ENCODE measurements at regions not wholly inside any gene's neighbourhood (a gene's known extent, or its start where the extent isn't known, plus 50 kb on each side); places are given as distances from the start of the nearest gene placed in this dataset.

- CTCF ChIA-PET (ENCODE audit: unreplicated experiment), result no interaction called here
- TF ChIP-seq CTCF (conservative IDR thresholded peaks at IDR 0.05; ENCODE audit: low read length) (no peak), EZH2phosphoT487 (IDR thresholded peaks at IDR 0.05; ENCODE audit: borderline replicate concordance, low read depth, low read length) (no peak)
- Histone ChIP-seq H3K36me3 (ENCODE audit: insufficient read depth, low read length) (no peaks in the 10 kb centered on the region), H2AFZ (ENCODE audit: low read length) (no peak overlapping the region), H3K4me1 (ENCODE audit: insufficient read depth, low read length, poor library complexity, severe bottlenecking) (no peaks in the 10 kb centered on the region), H3K4me3 (ENCODE audit: low read depth, low read length, poor library complexity, severe bottlenecking) (no peak overlapping the region), H3K9me2 (ENCODE audit: insufficient read depth, low read length) (no peaks in the 10 kb centered on the region), H3K9me3 (ENCODE audit: low read length) (0 out of 2 replicates have a peak, but pooled peaks cover 6% of the 10 kb centered on the region), H3K4me2 (ENCODE audit: low read length) (no peak overlapping the region), H3K79me2 (ENCODE audit: insufficient read depth, low read depth, low read length) (no peaks in the 10 kb centered on the region), H4K20me1 (ENCODE audit: insufficient read depth, low read length) (no peaks in the 10 kb centered on the region), H3K27ac (ENCODE audit: low read depth, low read length, poor library complexity, severe bottlenecking) (no peak overlapping the region)
- DNase-seq (ENCODE audit: low spot score), result no peak
- no TSS peak for BruUV-seq (replicated peaks)
- intact Hi-C loops (cut with micrococcal nuclease; ENCODE audit: unreplicated experiment), result no loop called here
- POLR2A ChIA-PET, result interaction anchor here (0.6 to 1.2 kb wide), 2 partner anchors 11 to 112 kb away, joined by 3 to 4 read pairs; no protein-coding TSS in a partner anchor
Observed at GRCh38 chr13:57036290-57036689, 104.4 kb upstream of the PRR20A start.

GRCh38 chr13:57044910-57045309, 95.8 kb upstream of the PRR20A start:
- BruUV-seq (replicated peaks), result no TSS peak

More at GRCh38 chr13:57044910-57045309, 95.8 kb upstream of the PRR20A start:
- no peaks in the 10 kb centered on the region for H3K36me3 ChIP-seq (ENCODE audit: insufficient read depth, low read length)
- H3K79me2 ChIP-seq (ENCODE audit: insufficient read depth, low read depth, low read length), result no peaks in the 10 kb centered on the region
- intact Hi-C loops (cut with micrococcal nuclease; ENCODE audit: unreplicated experiment), result no loop called here
- POLR2A ChIA-PET, result interaction anchor here (0.5 kb wide), 1 partner anchor 466 kb away, joined by 3 read pairs; no protein-coding TSS in a partner anchor
- CTCF ChIA-PET (ENCODE audit: unreplicated experiment), result no interaction called here
- no peak overlapping the region for H3K4me2 ChIP-seq (ENCODE audit: low read length)
- no peaks in the 10 kb centered on the region for H4K20me1 ChIP-seq (ENCODE audit: insufficient read depth, low read length)
- no peak overlapping the region for H3K27ac ChIP-seq (ENCODE audit: low read depth, low read length, poor library complexity, severe bottlenecking)
- TF ChIP-seq EZH2phosphoT487 (IDR thresholded peaks at IDR 0.05; ENCODE audit: borderline replicate concordance, low read depth, low read length) (no peak), CTCF (conservative IDR thresholded peaks at IDR 0.05; ENCODE audit: low read length) (no peak)
- DNase-seq (ENCODE audit: low spot score), result no peak
- H3K9me3 ChIP-seq (ENCODE audit: low read length), result 0 out of 2 replicates have a peak, but pooled peaks cover 3% of the 10 kb centered on the region
- no peaks in the 10 kb centered on the region for H3K9me2 ChIP-seq (ENCODE audit: insufficient read depth, low read length)
- no peak overlapping the region for H3K4me3 ChIP-seq (ENCODE audit: low read depth, low read length, poor library complexity, severe bottlenecking)
- H3K4me1 ChIP-seq (ENCODE audit: insufficient read depth, low read length, poor library complexity, severe bottlenecking), result no peaks in the 10 kb centered on the region
- no peak overlapping the region for H2AFZ ChIP-seq (ENCODE audit: low read length)
